ENCODE measurements at regions not wholly inside any gene's neighbourhood (a gene's known extent, or its start where the extent isn't known, plus 50 kb on each side); places are given as distances from the start of the nearest gene placed in this dataset.

DNA sequence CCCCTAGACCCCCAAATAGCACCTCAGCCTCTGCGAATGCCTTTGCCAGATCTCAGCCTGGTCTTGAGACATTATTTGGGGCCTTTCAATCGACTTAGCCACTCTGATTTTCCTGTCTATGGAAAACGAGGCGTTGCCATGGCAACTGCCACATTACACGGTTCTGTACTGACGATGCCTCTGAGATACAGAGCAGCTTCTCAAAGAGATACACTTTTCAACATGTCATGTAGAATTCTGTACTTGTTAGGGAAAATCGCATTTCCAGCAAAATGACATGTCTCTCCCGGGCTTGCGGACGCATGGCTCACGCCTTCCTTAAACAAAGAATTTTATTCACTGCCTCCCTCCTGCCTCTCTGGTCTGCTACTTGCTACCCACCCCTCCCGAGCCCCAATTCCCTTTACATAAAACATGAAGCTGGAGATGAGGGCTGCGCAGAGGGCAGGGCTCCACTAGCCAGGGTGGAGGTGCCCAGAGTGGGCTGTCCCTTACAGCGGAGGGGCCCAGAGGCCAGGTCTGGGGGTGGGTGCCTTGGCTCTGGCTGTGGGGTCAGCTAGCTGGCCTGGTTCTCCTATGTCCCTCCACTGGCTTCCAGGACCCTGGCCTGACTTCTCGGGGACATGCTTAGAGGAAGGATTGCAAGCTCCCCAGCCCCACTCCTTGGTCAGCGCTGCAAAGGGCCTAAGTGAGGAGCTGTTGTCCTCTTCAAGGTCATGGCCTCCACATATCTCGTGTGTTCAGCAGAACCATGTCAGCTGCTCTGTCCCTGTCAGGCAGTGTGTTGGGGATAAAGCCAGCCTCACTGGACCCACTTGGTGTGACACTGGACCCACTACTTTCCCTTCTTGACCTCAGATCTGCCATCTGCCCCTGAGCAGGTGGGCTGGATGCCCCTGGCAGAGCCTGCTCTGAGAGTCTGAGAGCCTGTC is 342.5 kb downstream of the RPS24 start:
- DNase-seq = no peak

- no peak for DNase-seq
Measured at GRCh38 chr10:78377356-78377755, 343.7 kb downstream of the RPS24 start.

DNA sequence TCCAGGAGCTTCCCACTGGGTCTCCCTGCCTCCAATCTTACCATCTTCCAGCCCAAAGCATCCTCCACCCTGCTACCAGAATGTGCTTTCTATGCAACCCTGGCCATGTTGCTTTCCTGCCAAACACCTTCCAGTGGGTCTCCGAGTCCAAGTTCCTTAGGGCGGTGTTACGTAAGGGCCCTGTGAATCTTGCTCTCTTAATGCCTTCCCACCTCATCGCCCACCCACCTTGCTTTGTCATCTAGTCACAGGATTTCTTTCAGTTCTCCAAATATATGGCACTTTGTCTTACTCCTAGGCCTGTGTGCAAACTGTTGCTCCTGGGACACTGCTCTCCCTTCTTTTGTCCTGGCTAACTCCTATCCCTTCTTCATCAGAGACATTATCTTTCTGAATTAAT is 344.5 kb downstream of the RPS24 start:
- peak; percentile 42 for DNase-seq

GRCh38 chr10:78381107-78381506 is 347.4 kb downstream of the RPS24 start:
- peak; percentile 13 for DNase-seq

DNA sequence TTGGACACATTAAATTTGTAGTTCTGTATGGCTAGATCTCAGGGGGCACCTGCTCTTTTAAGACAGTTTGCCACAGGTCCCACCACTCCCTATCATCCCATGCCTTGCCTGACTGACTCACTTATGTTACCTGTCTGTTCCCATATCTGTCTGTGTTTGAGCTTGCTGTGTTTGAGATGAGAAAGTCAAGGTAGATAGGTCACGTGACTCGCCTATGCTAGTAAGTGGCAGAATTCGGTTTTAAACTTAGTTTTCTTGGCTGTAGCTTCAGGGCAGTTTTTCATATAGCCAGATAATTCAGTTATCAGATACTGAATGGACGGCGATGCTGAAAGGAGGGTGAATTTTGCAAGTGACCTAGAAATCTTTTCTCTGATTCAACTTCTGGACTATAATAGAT is 348.4 kb downstream of the RPS24 start:
- no peak for DNase-seq

GRCh38 chr10:78382772-78383171 is 349.1 kb downstream of the RPS24 start:
- no peak for DNase-seq

GRCh38 chr10:78383378-78384048 is 349.9 kb downstream of the RPS24 start:
- DNase-seq = no peak

DNA sequence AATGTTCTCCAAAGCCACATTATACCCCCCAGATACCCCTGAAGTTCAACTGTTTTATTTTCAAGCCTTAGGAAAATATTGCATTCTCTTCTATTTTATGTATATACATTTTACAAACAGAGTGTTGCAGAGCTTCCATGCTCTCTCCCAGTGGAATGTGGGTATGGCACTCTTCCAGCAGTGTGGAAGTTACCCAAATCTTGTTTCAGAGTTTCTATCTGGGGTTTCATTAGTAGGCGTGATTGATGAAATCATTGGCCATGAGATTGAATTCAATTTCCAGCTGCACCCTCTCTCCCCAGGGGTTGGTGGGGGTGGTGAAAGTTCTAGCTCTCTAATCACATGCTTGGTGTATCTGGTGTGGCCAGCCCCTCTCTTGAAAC is 350.4 kb downstream of the RPS24 start:
- no peak for DNase-seq

GRCh38 chr10:78385599-78385998 is 351.9 kb downstream of the RPS24 start:
- DNase-seq = no peak

DNA sequence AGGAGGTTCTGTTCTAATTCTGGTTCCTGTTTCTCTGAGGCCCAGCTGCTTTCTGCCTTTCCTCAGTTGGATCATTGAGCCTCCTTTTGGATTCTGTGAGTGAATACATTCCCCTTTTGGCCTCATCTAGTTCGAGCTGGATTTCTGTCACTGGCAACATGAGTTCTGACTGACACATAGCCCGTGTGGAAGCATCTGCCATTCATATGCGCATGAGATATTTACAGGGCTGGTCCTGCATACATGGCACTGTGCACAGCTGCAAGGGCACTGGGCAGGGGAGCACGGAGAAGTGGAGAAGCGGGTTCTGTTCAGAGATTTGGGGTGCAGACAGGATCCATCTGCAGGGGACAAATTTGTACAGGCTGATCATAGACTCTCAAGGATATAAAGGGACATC is 352.8 kb downstream of the RPS24 start:
- no peak for DNase-seq

DNA sequence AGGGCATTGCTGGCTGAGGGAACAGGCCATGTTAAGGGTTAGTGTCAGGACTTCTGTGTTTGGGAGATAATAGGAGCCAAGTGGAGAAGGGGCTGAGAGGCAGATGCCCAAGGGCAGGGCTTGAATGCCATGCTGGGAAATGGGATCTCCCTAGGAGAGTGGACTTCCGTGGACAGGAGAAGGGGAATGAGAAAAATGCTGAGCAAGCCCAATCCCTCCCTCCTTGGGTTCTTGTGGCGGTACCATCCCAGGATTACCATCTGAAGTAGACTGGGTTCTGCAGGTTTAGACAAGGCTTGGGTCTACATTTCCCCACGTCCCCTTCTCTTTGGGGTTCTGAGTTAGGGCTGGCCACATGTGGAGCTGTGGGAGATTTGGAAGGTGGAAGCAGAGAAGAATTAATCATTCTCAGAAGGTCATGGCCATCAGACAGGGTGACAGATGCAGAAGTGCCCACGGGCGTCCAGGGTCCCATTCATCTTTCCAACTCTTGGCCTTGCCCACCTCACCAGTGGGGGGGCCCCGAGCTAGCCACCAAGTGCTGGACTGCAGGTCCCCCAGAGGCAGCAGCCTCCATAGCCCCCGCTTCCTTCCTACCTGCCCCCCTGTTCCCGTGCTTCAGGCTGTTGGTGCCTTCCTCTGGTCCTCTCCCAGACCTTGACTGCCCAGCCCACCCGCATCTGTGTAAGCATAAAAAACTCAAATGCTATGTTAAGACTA is 354.8 kb downstream of the RPS24 start:
- no peak for DNase-seq

GRCh38 chr10:78389419-78389818 is 355.8 kb downstream of the RPS24 start:
- DNase-seq = no peak

DNA sequence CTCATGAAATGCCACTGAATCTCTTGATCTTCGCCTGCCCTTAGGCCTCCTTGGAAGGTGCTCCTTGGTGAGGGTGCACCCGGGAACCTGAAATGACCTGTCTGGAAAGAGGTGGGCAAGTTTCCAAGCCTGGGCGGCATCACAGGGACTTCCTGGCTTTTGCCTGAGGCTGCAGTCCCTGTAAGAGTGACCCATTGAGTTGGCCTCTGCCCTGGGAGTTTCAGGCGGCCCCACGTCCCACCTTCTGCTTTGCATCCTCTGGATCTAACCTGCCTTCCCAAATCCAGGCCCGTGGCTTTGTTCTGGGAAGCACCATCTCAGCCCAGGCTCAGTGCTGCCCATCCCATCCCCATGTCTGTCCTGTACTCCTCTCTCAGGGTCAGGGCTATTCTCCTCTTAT is 356.4 kb downstream of the RPS24 start:
- DNase-seq = no peak

DNA sequence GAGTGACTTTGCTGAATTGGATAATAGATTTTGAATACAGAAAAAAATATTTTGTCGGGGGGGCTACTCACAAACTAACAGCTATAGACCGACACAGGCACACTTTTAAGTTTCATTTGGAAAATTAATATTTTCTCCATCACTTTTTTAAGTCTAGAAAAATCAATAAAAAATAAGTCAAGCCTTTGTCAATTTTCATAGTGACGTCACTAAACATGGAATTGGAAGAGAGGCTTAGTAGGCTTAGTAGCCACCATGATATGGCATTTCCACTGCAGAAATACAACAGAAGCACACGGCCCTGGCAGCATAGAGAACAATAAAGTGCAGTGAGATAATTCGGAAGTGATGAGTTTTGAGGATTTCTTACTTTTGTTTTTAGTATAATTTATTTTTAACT is 357.2 kb downstream of the RPS24 start:
- no peak for DNase-seq

DNA sequence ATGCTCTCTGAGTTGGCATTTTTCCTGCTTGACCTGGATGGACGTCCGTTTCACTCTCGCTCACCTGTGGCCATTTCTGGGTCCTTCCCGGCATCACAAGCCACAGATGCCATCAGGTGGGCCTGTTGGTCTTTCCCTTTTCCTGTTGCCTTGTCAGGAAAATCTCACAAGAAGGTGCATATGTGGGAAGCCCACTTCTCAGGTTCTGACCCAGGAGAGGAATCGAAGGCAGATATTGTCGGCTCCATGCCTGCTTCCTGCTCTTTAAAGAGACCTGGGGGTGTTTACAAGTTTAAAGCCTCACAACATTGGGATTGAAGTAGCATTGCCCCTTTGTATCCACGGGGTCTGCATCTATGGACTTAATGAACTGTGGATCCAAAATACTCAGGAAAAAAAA is 357.9 kb downstream of the RPS24 start:
- DNase-seq = no peak

DNA sequence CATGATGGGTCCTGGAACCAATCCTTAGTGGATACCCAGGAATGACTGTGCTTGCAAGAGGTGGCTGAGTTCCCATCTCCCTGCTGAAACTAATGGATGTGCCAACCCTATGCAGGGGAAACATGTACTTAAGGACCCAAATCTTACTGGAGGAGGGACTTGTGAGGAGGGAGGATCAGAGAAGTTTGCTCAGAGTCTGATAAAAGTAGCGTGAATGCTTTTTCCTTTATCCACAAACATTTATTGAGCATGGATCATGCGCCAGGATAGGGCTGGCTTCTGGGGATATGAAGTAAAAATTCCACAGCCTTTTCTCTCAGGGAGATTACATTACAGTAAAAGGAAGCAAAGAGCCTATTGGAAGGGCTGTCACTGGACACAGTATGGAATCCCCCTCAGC is 358.5 kb downstream of the RPS24 start:
- no peak for DNase-seq

- DNase-seq = no peak
Measured at GRCh38 chr10:78393094-78393493, 359.4 kb downstream of the RPS24 start.

DNA sequence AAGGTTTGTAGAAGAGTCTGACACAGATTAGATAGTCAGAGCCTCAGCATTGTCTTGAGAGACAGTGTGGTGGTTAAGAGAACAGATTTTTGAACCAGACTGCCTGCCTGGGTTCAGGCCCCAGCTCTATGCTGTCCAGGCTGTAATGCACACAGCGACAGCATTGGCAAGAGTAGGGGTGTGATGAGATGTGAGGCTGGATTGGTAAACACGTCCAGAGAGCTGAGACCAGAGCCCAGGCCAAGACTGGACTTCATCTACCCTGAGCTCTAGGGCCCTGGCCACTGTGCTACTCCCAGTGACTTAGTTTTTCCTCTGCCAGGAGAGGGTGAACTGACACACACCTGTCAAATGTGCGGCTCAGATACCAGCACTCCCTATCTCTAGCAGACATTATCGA is 360.4 kb downstream of the RPS24 start:
- no peak for DNase-seq

DNA sequence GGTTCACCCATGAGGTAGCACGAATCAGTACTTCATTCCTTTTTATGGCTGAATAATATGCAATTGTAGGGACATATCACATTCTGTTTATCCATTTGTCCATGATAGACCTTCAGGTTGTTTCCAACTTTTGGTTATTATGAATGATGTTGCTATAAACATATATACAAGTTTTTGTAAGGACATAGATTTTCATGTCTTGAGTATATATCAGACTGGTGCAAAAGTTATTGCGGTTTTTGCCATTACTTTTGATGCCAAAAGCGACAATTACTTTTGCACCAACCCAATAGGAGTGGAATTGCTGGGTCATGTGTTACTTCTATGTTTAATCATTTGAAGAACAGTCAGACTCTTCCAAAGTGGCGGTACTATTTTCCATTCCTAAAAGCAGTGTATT is 361.5 kb downstream of the RPS24 start:
- DNase-seq = no peak

DNA sequence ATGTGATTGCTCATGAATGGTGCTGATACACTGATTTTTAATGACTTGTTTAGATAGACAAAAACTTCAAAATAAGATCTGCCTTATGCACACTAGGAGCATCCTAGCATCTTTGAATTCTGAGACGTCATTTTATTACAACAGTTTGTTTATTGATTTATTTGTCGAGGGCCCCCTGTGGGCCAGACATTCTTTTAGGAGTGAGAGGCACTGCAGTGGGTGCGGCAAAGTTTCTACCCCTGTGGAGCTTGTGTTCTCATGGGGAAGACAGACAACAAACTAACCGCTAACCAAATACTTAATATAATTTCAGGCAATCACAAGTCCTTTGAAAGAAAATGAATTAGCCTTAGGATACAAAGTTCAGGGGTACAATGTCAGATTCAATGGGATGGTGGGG is 363.1 kb downstream of the RPS24 start:
- no peak for DNase-seq

DNA sequence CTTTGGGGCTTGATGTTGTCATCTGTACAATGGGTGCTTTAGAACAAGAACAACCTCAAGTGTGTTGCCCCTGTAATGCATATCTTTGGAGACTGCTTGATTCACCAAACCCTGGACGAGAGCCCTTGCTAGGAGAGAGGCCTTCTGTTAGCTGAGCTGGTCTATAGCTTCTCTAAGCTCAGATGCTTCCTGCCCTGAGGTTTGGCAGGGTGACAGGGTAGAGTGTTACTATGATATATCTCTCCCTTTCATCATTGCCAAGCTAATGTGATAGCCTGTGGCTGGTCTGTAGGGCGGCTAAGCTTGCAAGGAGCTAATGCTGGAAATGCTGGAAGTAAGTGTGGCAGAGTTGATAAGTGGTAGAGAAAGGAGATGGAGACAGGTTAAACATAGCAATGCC is 364.1 kb downstream of the RPS24 start:
- DNase-seq = no peak

DNA sequence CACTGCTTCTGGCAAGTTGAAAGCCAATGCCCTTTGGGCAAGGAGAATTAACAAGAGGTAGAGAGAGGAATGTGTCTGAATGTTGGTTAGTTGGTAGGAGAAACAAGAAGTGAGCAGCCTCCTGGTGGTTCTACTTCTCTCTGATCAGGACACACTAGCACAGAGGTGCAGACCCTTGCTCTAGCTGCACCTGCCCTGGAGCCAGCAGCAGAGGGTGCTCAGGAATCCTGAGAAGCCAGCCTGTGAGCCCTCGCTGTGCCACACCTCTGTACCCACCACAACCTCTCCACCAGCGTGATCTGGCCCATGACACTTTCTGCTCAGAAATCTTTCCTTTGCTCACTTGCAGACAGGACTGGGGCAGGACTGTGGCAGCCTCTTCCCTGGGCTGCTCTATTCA is 364.7 kb downstream of the RPS24 start:
- no peak for DNase-seq

DNA sequence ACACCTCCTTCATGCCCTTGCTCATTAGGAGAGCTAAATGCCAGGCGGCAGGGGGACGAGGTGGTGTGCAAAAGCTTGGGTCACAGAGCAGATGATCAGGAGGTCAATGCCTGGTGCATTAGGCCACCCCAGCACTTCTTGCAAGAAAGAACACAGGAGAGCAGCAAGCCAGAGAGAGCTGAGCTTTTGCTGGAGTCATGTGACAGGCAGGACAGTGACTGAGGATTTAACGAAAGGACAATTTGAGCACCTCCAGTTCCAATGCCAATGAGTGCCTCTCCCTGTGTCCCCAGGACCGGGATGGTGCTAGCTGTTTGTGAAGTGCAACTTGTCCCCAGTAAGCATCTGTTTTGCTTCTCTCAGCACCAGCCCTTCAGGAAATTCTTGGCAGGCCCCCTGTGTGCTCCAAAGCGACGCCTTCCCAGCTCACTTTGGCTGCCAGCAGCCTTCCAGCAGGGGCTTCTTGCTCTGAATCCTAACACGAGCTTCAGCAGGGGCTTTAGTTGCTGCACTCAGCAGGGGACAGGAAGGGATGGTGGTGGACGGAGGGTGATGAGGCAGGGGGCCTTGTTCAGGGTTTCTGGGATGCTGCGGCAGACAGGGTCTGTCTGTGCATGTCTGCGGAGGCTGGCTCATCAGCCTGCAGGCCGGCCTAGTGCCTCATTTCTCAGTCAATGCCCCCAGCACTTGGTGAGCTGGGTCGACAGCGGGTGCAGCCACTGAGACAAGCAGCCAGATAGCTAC is 368.1 kb downstream of the RPS24 start:
- DNase-seq = no peak

All from suppressor macrophage treated with lipopolysaccharide for 4 hours (primary cell).